HuH-7 (cell line): ENCODE measurements at regions not wholly inside any gene's neighbourhood (a gene's known extent, or its start where the extent isn't known, plus 50 kb on each side); places are given as distances from the start of the nearest gene placed in this dataset.
"Not testable (repeated sequence)": the region's sequence is repeated elsewhere in the genome, so short reads cannot be mapped to it uniquely, and the experiment has no call there.

Source experiments
- DNase-seq: peaks from one replicate; pipeline ENCODE4 v3.0.0; 2011; ENCODE audit warnings: low spot score

GRCh38 chr4:29948451-29948850 lies 771.7 kb upstream of the PCDH7 start:
- no peak for DNase-seq

DNA sequence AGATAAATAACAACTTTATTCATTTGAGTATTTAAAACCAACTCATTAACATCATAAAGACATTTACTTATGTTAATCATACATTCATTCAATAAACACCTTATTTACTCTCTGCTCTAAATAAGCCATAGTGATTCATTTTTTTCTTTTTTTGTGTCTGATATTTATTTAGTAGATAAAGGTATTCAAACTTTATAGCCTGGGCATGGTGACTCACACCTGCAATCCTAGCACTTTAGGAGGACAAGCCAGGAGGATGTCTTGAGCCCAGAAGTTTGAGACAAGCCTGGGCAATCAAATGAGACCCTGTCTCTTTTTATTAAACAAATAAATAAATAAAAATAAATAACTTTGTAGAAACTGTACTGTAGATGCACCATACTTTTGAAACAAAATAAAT lies 771.3 kb upstream of the PCDH7 start:
- DNase-seq, result no peak

GRCh38 chr4:29966386-29966785 lies 753.8 kb upstream of the PCDH7 start:
- DNase-seq, result no peak

- DNase-seq, result no peak
Observed at GRCh38 chr4:29970626-29971025, 749.5 kb upstream of the PCDH7 start.

- DNase-seq, result no peak
Observed at GRCh38 chr4:29972121-29972520, 748.0 kb upstream of the PCDH7 start.

DNA sequence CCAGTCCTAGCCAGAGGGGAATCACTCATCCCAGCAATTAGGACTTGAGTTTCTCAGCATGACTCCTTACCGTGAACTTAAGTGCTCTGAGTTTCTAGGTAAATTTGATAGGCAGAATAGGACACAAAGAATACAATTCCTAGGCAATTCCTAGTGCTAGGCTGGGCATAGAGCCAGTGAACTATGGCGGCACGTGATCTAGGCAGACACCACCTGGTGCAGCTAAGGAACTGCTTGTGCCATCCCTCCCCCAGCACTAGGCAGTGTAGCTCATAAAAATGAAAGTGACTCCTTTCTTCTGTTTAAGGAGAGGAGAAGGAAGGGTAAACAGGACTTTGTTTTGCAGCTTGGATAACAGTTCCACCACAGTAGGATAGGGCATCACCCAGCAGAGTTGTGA lies 736.3 kb upstream of the PCDH7 start:
- no peak for DNase-seq

- DNase-seq, result no peak
Observed at GRCh38 chr4:30001628-30002027, 718.5 kb upstream of the PCDH7 start.

DNA sequence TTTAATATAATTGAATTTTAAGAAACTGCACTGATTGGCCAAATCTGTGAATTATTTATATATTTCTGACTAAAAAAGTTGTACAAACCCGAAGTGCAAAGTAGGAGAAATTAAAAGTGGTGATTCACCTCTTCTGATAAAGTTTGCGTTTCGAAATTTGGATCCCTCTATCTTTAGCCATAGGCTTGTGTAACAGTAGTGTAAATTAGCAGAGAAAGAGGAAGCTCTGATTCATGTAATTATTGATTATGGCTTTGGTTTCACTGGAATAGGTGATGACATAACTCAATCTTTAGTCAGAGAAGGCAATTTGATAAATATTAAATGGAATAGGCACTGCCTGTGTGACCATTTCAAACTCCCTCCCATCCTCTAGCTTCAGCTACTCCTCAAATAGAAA lies 717.8 kb upstream of the PCDH7 start:
- no peak for DNase-seq

DNA sequence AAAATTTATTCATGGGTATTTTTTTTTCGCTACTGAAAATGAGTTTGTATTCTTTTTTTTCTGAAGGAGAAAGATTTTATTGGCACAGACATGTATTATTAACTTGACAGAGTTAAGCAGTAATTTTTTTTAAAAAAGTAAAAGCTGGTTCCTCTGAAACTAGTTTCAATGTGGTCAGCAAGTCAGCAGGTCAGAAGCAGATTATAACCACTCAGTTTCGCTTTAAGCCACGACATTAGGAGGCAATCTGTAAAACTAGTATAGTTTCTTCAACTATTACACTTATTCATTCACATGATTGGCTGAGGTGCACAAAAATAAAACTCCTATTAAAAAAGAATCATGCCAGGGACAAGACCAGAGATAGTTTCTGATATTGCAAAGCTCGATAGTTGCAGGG lies 714.2 kb upstream of the PCDH7 start:
- DNase-seq, result no peak

DNA sequence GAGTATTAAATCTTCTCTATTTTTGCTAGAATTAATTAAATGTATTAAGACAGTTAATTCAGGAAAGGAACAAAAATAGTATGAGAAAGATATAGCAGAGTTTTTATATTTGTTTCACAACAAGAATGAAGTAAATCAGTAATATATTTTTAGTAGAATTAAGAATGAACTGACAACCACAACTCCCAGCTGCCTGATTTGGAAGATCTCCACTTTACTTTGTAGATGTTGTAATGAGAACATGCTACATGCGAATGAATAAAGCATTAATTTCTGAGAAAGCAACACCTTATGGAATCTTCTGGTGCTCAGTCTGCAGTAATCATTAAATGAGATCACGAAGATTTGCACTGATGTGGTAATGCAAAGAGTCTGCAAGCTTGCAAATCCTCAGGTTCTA lies 695.6 kb upstream of the PCDH7 start:
- no peak for DNase-seq

DNA sequence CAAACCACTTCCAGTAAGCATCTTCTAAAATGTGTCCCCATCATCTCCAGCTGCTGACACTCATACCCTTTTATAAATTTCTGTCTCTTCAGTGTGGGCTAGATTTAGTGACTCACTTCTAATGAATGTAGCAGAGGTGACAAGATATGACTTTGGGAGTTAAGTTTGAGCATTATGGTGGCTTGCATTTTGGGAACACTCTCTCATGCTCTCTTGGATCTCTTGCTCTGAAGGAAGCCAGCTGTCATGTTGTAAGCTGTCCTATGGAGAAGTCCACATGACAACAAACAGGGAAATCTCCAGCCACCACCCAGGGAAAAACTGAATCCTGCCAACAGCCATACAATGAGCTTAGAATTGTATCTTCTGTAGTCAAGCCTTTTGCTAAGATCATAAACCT lies 691.3 kb upstream of the PCDH7 start:
- DNase-seq, result no peak

GRCh38 chr4:30056016-30056766 lies 664.0 kb upstream of the PCDH7 start:
- DNase-seq, result no peak

GRCh38 chr4:30068234-30068633 lies 651.9 kb upstream of the PCDH7 start:
- no peak for DNase-seq

DNA sequence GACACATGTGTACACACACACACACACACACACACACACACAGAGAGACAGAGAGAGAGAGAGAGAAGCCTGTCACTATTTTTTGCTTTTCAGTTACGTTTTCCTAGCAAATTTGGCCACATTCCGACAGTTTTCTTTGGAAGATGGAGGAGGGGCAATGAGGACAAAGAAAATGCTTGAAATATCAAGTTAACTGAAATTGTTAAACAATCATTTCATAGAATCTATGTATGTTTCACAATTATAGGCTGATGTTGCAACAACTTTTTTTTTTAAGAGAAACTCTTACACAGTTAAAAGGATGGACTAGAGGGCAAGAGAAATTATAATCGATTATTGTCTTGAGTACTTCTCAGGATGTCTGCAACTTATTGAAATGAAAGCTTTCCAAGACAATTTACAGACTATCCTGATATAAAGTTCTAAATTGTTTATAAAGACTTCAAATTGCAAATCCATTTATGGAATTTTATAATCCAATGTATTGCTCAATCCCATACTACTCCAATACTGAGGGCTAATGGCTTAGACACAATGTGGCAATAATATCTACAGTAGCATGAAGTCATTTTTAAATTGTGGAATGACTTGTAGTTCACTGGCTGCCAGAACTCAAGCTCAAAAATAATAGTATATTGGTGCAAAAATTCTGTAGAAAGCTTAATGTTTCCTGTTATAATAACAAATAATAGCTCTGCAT lies 647.0 kb upstream of the PCDH7 start:
- DNase-seq, result no peak

- DNase-seq, result not testable (repeated sequence)
Observed at GRCh38 chr4:30092420-30093128, 627.6 kb upstream of the PCDH7 start.

GRCh38 chr4:30094887-30095286 lies 625.3 kb upstream of the PCDH7 start:
- no peak for DNase-seq

DNA sequence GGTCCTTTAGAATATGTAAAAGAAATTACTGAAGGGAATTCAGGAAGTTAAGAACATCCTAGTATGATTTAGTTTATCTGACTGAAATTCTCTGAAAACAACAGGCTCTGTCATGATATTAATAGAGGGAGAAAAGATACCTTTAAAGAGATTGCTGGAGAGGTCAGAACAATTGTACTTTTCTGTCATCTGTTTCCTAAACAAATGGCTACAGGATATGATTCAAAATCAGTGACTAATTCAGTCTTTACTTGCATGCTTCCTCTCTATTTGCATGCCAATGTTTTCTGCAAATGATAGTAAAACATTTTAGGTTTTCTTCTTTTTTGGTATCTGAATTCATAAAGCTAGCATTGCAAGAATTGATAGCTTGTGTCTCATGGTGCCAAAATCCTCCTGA lies 616.7 kb upstream of the PCDH7 start:
- no peak for DNase-seq

DNA sequence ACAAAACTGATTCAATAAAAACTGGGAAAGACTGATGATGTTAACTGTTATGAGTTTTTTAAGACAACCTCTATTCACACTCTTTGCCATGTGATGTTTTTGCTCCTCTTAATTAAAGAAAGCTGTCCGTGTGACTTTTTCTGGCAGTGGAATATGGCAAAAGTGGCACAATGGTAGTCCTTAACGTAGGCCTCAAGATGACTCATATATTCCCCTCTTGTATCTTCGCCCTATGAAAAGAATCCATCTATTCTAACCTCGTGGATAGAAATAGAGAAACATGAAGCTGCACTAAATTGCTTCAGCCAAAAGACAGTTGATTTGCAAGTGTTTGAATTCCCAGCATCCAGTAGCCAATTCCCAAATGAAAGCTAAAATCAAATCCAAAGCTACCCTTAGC lies 603.8 kb upstream of the PCDH7 start:
- DNase-seq, result no peak

DNA sequence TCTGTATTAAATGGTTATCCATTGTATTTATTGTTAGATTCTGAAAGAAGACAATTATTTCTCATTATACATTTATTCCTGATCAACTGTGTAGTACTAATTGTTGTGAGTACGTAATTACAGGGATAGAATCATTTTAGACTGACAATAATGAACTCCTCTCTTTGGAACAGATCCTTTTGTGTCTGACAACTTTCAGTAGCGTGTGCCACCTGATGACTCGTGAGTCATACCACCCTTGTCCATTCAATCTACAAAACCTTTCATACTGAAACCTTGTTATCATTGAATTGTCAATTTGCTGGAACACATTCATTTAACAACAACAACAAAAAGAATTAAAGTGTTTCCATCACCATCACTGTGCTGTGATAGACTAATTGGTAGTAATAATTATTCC lies 602.7 kb upstream of the PCDH7 start:
- DNase-seq, result no peak

GRCh38 chr4:30122711-30123110 lies 597.5 kb upstream of the PCDH7 start:
- no peak for DNase-seq

- DNase-seq, result not testable (repeated sequence)
Observed at GRCh38 chr4:30124621-30125020, 595.5 kb upstream of the PCDH7 start.

DNA sequence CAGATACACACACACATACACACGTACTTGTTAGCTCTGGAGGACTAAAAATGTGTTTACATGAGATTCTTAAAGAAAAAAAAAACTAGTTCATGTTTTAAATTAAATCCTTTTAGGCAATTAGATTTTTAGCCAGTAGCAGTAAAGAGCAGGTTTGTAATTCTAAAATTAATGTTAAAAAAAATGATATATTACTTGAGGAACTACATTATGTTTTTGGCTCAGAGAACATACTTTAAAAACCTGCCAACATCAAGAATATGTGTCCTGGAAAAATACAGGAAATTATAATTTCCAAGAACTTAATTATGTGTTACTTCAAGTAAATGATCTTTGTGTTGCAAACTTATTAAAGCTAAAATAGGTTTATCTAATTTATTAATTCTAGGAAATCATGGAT lies 594.3 kb upstream of the PCDH7 start:
- DNase-seq, result no peak

DNA sequence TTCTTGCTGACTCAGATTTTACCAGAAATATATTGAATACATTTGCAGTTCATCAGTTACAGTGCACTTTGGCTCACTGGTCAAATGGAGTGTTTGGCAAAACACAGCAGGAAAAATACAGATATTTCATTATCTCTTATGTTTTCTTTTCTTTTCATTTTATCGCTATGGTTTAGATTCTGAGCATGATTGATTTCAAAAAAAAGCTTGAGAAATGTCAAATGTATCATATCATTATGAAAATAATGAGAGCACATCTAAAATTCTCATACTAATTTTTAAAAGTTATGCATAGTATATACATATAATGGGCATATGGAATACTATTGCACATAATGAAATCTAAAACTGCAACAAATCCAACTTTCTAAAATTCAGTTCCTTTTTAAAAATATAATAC lies 593.8 kb upstream of the PCDH7 start:
- no peak for DNase-seq
